Testis (tissue), 2 donors: ENCODE measurements at regions not wholly inside any gene's neighbourhood (a gene's known extent, or its start where the extent isn't known, plus 50 kb on each side); places are given as distances from the start of the nearest gene placed in this dataset.

Experiments used
- CTCF ChIP-seq, 3 experiments: fragments of 450-650 bp in 2 of 3; fragments of 200-600 bp in 1 of 3; sonication (generic) in 1 of 3; IDR thresholded peaks; one replicate each; pipeline ENCODE4 v1.5.1; 2016 to 2019; ENCODE audit warnings: antibody characterized with exemption in 3 of 3, mild to moderate bottlenecking in 2 of 3, moderate library complexity in 1 of 3
- POLR2A ChIP-seq: fragments of 450-650 bp; IDR thresholded peaks from one replicate; pipeline ENCODE4 v1.6.1; 2017; ENCODE audit warnings: antibody characterized with exemption, mild to moderate bottlenecking, moderate library complexity

DNA sequence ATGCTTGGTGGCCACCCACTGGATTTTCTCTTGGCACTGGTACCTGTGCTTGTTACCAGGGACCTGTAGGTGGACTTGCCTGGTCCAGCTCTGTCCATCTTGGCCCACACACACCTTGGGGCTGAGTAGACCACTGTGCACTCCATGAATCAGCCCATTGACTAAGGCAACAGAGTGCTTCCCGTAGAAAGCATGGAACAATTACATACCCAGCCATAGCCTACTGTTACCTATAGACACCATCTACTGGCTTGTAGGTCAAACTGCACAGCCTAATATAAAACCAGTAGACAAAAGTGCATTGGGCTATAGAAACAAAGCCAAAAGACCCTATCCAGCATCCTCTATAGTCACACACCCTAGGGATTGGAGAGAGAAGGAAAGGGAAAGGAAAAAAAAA lies 378.9 kb downstream of the OTOL1 start:
- TF ChIP-seq CTCF (IDR thresholded peaks at IDR 0.05) (no peak), POLR2A (no peak)
